K562 (cell line): ENCODE measurements at regions not wholly inside any gene's neighbourhood (a gene's known extent, or its start where the extent isn't known, plus 50 kb on each side); places are given as distances from the start of the nearest gene placed in this dataset.
A peak's percentile ranks its signal among the peaks of the same experiment; 100 is the strongest.

Experiments
- ATAC-seq: fragments of 200-7000 bp; cut with Tn5 transposase; 3 replicates; pipeline ENCODE4 v1.9.1; 2020; ENCODE audit warnings: moderate library complexity
- BruUV-seq: library from RNA; stranded (reverse); fragments of 400-500 nt; replicated peaks from 2 replicates; lab custom pipeline; 2021; lab: Mats Ljungman, UMichigan
- CTCF ChIA-PET: fragments of 300-600 bp; formaldehyde crosslinking; extraction: SDS; loops from one replicate; lab custom pipeline; 2021; ENCODE audit warnings: low intra/inter-chr PET ratio; lab: Yijun Ruan, JAX
- POLR2A ChIA-PET: fragments of 300-600, 350-650 bp; sonication (Branson Sonifier 250); formaldehyde crosslinking; extraction: SDS; loops from one replicate; lab custom pipeline; 2021; ENCODE audit warnings: antibody characterized with exemption, inconsistent platforms; lab: Yijun Ruan, JAX
- DNase-seq, 4 experiments: peaks; one replicate each; pipeline versions ENCODE4 v3.0.0 to v3.0.0-alpha.2; 2011 to 2018; ENCODE audit warnings: low spot score in 3 of 4, mixed read lengths in 3 of 4; ENCODE audit errors: extremely low read depth in 1 of 4
- FAIRE-seq: peaks from 2 replicates; lab custom pipeline; 2011; peaks lifted over from hg19 to GRCh38; lab: Jason Lieb, UNC
- H2AFZ ChIP-seq: 2 replicates; pipeline ENCODE4 v1.6.0; 2011; ENCODE audit warnings: low read depth, low read length, control low read depth, inconsistent platforms
- H3K27ac ChIP-seq: fragments of 200-600 bp; 3 replicates; pipeline ENCODE4 v1.8.0; 2011; ENCODE audit warnings: low read depth, mild to moderate bottlenecking, control low read depth, inconsistent platforms, low read length, moderate library complexity, mixed read lengths; ENCODE audit errors: extremely low read depth
- H3K27me3 ChIP-seq, 2 experiments: fragments of 300-600 bp in 1 of 2; 2 replicates in 1 of 2; 3 replicates in 1 of 2; pipeline versions ENCODE4 v1.6.0 to v1.8.0; 2011; ENCODE audit warnings: inconsistent platforms in 2 of 2, low read length in 2 of 2, mild to moderate bottlenecking in 1 of 2, mixed read lengths in 1 of 2, moderate library complexity in 1 of 2; ENCODE audit not compliant: control insufficient read depth in 2 of 2, insufficient read depth in 2 of 2
- H3K36me3 ChIP-seq: fragments of 300-600 bp; 3 replicates; pipeline ENCODE4 v1.8.0; 2011; ENCODE audit warnings: mild to moderate bottlenecking, low read length, inconsistent platforms; ENCODE audit not compliant: control insufficient read depth, insufficient read depth
- H3K4me1 ChIP-seq, 2 experiments: fragments of 200-600 bp in 1 of 2; replicated peaks in 1 of 2; 2 replicates in 1 of 2; 3 replicates in 1 of 2; pipeline versions ENCODE4 v1.5.1 to v1.8.0; 2011; ENCODE audit warnings: inconsistent platforms in 2 of 2, low read length in 2 of 2, mild to moderate bottlenecking in 1 of 2, mixed read lengths in 1 of 2, moderate library complexity in 1 of 2; ENCODE audit not compliant: control insufficient read depth in 2 of 2, insufficient read depth in 2 of 2
- H3K4me2 ChIP-seq: 2 replicates; pipeline ENCODE4 v1.6.1; 2011; ENCODE audit warnings: low read length, control low read depth, inconsistent platforms, mixed read lengths; ENCODE audit not compliant: insufficient read depth
- H3K4me3 ChIP-seq: fragments of 200-600 bp; sonication (generic), shearing (Covaris generic); 2 replicates; pipeline ENCODE4 v1.5.1; 2016; ENCODE audit warnings: control low read depth, inconsistent platforms
- H3K79me2 ChIP-seq: fragments of 200-600 bp; 3 replicates; pipeline ENCODE4 v1.8.0; 2011; ENCODE audit warnings: low read length, inconsistent platforms; ENCODE audit not compliant: control insufficient read depth, insufficient read depth
- H3K9ac ChIP-seq, 2 experiments: 2 replicates each; pipeline versions ENCODE4 v1.6.0 to v1.6.1; 2011; ENCODE audit warnings: low read depth in 2 of 2, low read length in 2 of 2, control low read depth in 1 of 2, inconsistent platforms in 1 of 2, mild to moderate bottlenecking in 1 of 2, mixed read lengths in 1 of 2; ENCODE audit not compliant: insufficient read depth in 1 of 2
- H3K9me1 ChIP-seq: one replicate; pipeline ENCODE4 v1.6.0; 2011; ENCODE audit warnings: inconsistent platforms, mild to moderate bottlenecking, low read length, moderate library complexity; ENCODE audit not compliant: control insufficient read depth, insufficient read depth
- H3K9me3 ChIP-seq: replicated peaks from 2 replicates; pipeline ENCODE4 v1.5.1; 2011; ENCODE audit warnings: low read depth, low read length, inconsistent platforms; ENCODE audit not compliant: control insufficient read depth, insufficient read depth
- H4K20me1 ChIP-seq: replicated peaks from 2 replicates; pipeline ENCODE4 v1.6.1; 2011; ENCODE audit warnings: low read length, inconsistent platforms, mixed read lengths; ENCODE audit not compliant: control insufficient read depth, insufficient read depth
- CREB5 ChIP-seq: fragments of 250-450 bp; sonication (Bioruptor Pico); IDR thresholded peaks from 2 replicates; pipeline ENCODE4 v1.5.0; 2020; ENCODE audit warnings: mild to moderate bottlenecking
- FOXP1 ChIP-seq: sonication (generic); formaldehyde crosslinking; IDR thresholded peaks from 2 replicates; pipeline ENCODE4 v1.8.0; 2022; ENCODE audit warnings: mild to moderate bottlenecking, missing genetic modification reagents
- GABPA ChIP-seq: fragments of 200-800 bp; sonication (Bioruptor generic); conservative IDR thresholded peaks from 2 replicates; pipeline ENCODE4 v1.6.1; 2016; ENCODE audit warnings: low read depth, missing genetic modification characterization, missing compliant biosample characterization
- KAT8 ChIP-seq: fragments of 450-650 bp; IDR thresholded peaks from 2 replicates; pipeline ENCODE4 v1.6.1; 2016; ENCODE audit warnings: low read depth, mild to moderate bottlenecking
- KDM2B ChIP-seq: fragments of 250-450 bp; sonication (Bioruptor Pico); IDR thresholded peaks from 2 replicates; pipeline ENCODE4 v1.8.0; 2021; ENCODE audit warnings: mild to moderate bottlenecking, moderate library complexity
- PKNOX1 ChIP-seq: fragments of 450-650 bp; IDR thresholded peaks from 2 replicates; pipeline ENCODE4 v1.6.1; 2016
- RBFOX2 ChIP-seq: fragments of 200-400 bp; formaldehyde crosslinking; IDR thresholded peaks from 2 replicates; pipeline ENCODE4 v1.6.1; 2017; ENCODE audit warnings: low read depth, mild to moderate bottlenecking, low read length, moderate library complexity
- SUPT5H ChIP-seq: fragments of 450-650 bp; IDR thresholded peaks from 2 replicates; pipeline ENCODE4 v1.6.1; 2016
- ZBTB7A ChIP-seq: IDR thresholded peaks from 2 replicates; pipeline ENCODE4 v1.6.1; 2011; ENCODE audit warnings: low read depth, mild to moderate bottlenecking, low read length, moderate library complexity, borderline replicate concordance; ENCODE audit not compliant: control insufficient read depth
- ZNF77 ChIP-seq: fragments of 250-450 bp; sonication (Bioruptor Pico); IDR thresholded peaks from 2 replicates; pipeline ENCODE4 v1.5.0; 2020
- WGBS: fragments of 100-300 bp; shearing (Covaris generic); methylation state at CpG from one replicate; pipeline ENCODE4 v1.1.6; 2016; ENCODE audit warnings: low coverage, mixed read lengths; ENCODE audit not compliant: insufficient coverage; ENCODE audit errors: missing lambda C conversion rate; 5-methylcytosine and 5-hydroxymethylcytosine counted together
- in situ Hi-C: fragments of 300-500 bp; cut with MboI; formaldehyde crosslinking; loops from 4 replicates; pipeline ENCODE4 v1.15.0; 2018; ENCODE audit warnings: inconsistent platforms, mixed read lengths
- intact Hi-C: fragments of 100-400 bp; cut with micrococcal nuclease; formaldehyde crosslinking; loops from 2 replicates; pipeline ENCODE4 v1.14.2; 2022
- TF ChIP-seq, protein P1 (sequence below), 2 experiments: fragments of 250-450 bp in 1 of 2; fragments of 450-650 bp in 1 of 2; sonication (Bioruptor Pico) in 1 of 2; IDR thresholded peaks; 2 replicates each; pipeline versions ENCODE4 v1.6.1 to v1.8.0; 2016 to 2021; ENCODE audit warnings: mild to moderate bottlenecking in 2 of 2, moderate library complexity in 2 of 2, missing compliant biosample characterization in 1 of 2, missing genetic modification characterization in 1 of 2
- TF ChIP-seq, protein P2 (sequence below): sonication (generic); formaldehyde crosslinking; IDR thresholded peaks from 2 replicates; pipeline ENCODE4 v1.8.0; 2023; ENCODE audit warnings: mild to moderate bottlenecking, missing genetic modification reagents

DNA sequence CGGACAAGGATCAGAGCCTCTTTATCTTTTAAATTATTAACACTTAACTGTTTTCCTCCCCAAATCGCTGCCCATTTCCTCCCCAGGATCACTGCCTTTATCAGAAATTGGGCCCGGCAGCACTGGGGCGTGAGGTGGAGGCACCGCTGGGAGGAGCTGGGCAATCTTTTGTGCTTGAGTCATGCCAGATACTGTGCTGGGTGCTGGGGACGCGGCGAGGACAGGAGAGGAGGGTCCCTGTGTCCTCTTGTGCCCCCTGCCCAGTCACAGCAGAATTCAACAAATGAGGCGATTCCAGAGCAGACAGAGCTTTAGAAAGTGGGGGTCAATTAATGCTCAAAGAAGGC is 347.8 kb downstream of the ZNF536 start (continued):
- no peak for TF ChIP-seq ZNF77 (CRISPR knock-in tag)

- CTCF ChIA-PET, result no interaction called here
- no peak overlapping the region for H3K4me3 ChIP-seq
- peak in 2 of 4 experiments; percentile 3 to 15 for DNase-seq
- no peak for TF ChIP-seq ZBTB7A
- TF ChIP-seq, protein P1, sequence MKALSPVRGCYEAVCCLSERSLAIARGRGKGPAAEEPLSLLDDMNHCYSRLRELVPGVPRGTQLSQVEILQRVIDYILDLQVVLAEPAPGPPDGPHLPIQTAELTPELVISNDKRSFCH (CRISPR knock-in tag; IDR thresholded peaks at IDR 0.05), result no peak
- TF ChIP-seq, protein P1 (tag; IDR thresholded peaks at IDR 0.05), result no peak
- no peak for TF ChIP-seq KAT8
- TF ChIP-seq RBFOX2, result no peak
- TF ChIP-seq SUPT5H, result no peak
- TF ChIP-seq CREB5 (CRISPR knock-in tag), result no peak
- no peak for TF ChIP-seq GABPA (tag)
- TF ChIP-seq FOXP1, result no peak
- no peak for TF ChIP-seq KDM2B
- TF ChIP-seq PKNOX1, result no peak
- TF ChIP-seq, protein P2, sequence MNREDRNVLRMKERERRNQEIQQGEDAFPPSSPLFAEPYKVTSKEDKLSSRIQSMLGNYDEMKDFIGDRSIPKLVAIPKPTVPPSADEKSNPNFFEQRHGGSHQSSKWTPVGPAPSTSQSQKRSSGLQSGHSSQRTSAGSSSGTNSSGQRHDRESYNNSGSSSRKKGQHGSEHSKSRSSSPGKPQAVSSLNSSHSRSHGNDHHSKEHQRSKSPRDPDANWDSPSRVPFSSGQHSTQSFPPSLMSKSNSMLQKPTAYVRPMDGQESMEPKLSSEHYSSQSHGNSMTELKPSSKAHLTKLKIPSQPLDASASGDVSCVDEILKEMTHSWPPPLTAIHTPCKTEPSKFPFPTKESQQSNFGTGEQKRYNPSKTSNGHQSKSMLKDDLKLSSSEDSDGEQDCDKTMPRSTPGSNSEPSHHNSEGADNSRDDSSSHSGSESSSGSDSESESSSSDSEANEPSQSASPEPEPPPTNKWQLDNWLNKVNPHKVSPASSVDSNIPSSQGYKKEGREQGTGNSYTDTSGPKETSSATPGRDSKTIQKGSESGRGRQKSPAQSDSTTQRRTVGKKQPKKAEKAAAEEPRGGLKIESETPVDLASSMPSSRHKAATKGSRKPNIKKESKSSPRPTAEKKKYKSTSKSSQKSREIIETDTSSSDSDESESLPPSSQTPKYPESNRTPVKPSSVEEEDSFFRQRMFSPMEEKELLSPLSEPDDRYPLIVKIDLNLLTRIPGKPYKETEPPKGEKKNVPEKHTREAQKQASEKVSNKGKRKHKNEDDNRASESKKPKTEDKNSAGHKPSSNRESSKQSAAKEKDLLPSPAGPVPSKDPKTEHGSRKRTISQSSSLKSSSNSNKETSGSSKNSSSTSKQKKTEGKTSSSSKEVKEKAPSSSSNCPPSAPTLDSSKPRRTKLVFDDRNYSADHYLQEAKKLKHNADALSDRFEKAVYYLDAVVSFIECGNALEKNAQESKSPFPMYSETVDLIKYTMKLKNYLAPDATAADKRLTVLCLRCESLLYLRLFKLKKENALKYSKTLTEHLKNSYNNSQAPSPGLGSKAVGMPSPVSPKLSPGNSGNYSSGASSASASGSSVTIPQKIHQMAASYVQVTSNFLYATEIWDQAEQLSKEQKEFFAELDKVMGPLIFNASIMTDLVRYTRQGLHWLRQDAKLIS (CRISPR knock-in tag), result no peak
Measured at GRCh38 chr19:30719189-30719998, 347.2 kb downstream of the ZNF536 start.

More at GRCh38 chr19:30719189-30719998, 347.2 kb downstream of the ZNF536 start:
- Histone ChIP-seq H3K36me3 (no peaks in the 10 kb centered on the region), H4K20me1 (peaks cover 3% of the 10 kb centered on the region; the same call in 1 of the 2 replicates), H3K79me2 (no peaks in the 10 kb centered on the region), H3K4me1 (peaks cover 0 to 3% of the 10 kb centered on the region in 2 experiments; a peak in 1 of 5 replicates), H3K4me2 (no peak overlapping the region), H3K27me3 (peaks cover 2 to 9% of the 10 kb centered on the region in 2 experiments; a peak in 3 of 5 replicates), H3K27ac (no peak overlapping the region), H3K9me1 (no peaks in the 10 kb centered on the region), H3K9ac (no peak overlapping the region), H3K9me3 (no peaks in the 10 kb centered on the region), H2AFZ (no peak overlapping the region)
- intact Hi-C loops (no loop called here), in situ Hi-C loops (no loop called here)
- BruUV-seq, result no TSS peak
- ATAC-seq (peak; percentile 49; the same call in 2 of the 3 replicates), FAIRE-seq (no peak)
- WGBS, result 5% methylated on average over 41 of the region's 54 CpGs
- POLR2A ChIA-PET, result interaction anchor here (0.5 kb wide), 1 partner anchor 769 kb away, joined by 6 read pairs; no protein-coding TSS in a partner anchor
